ENCODE measurements at regions not wholly inside any gene's neighbourhood (a gene's known extent, or its start where the extent isn't known, plus 50 kb on each side); places are given as distances from the start of the nearest gene placed in this dataset.

GRCh38 chr16:59740858-59741257 is 1006.7 kb upstream of the GOT2 start:
- Mint-ChIP-seq H3K27ac (no peak overlapping the region), H3K9me3 (no peaks in the 10 kb centered on the region), H3K36me3 (ENCODE audit: low read depth) (no peaks in the 10 kb centered on the region), H3K4me3 (no peak overlapping the region), H3K27me3 (ENCODE audit: low read depth) (no peaks in the 10 kb centered on the region), H3K4me1 (no peaks in the 10 kb centered on the region)
- TF ChIP-seq CTCF (IDR thresholded peaks at IDR 0.05; ENCODE audit: unreplicated experiment in 3 of 3), result no peak

GRCh38 chr16:59737274-59737673 is 1003.2 kb upstream of the GOT2 start:
- Mint-ChIP-seq H3K36me3 (ENCODE audit: low read depth) (no peaks in the 10 kb centered on the region), H3K9me3 (peaks cover 5% of the 10 kb centered on the region), H3K27me3 (ENCODE audit: low read depth) (no peaks in the 10 kb centered on the region), H3K27ac (no peak overlapping the region), H3K4me3 (no peak overlapping the region), H3K4me1 (no peaks in the 10 kb centered on the region)
- TF ChIP-seq CTCF (IDR thresholded peaks at IDR 0.05; ENCODE audit: unreplicated experiment in 3 of 3), result no peak

- Mint-ChIP-seq H3K9me3 (peaks cover 13% of the 10 kb centered on the region), H3K4me3 (no peak overlapping the region), H3K27me3 (ENCODE audit: low read depth) (no peaks in the 10 kb centered on the region), H3K4me1 (no peaks in the 10 kb centered on the region), H3K27ac (no peak overlapping the region), H3K36me3 (ENCODE audit: low read depth) (no peaks in the 10 kb centered on the region)
- TF ChIP-seq CTCF (IDR thresholded peaks at IDR 0.05; ENCODE audit: unreplicated experiment in 3 of 3), result no peak
Observed at GRCh38 chr16:59733321-59733720, 999.2 kb upstream of the GOT2 start.

GRCh38 chr16:59729613-59730012 is 995.5 kb upstream of the GOT2 start:
- Mint-ChIP-seq H3K4me1 (no peaks in the 10 kb centered on the region), H3K27me3 (ENCODE audit: low read depth) (no peaks in the 10 kb centered on the region), H3K36me3 (ENCODE audit: low read depth) (no peaks in the 10 kb centered on the region), H3K4me3 (no peak overlapping the region), H3K27ac (no peak overlapping the region), H3K9me3 (peaks cover 18% of the 10 kb centered on the region)
- no peak for TF ChIP-seq CTCF (IDR thresholded peaks at IDR 0.05; ENCODE audit: unreplicated experiment in 3 of 3)

GRCh38 chr16:59719121-59719520 is 985.0 kb upstream of the GOT2 start:
- no peak for TF ChIP-seq CTCF (IDR thresholded peaks at IDR 0.05; ENCODE audit: unreplicated experiment in 3 of 3)
- no peaks in the 10 kb centered on the region for H3K27me3 Mint-ChIP-seq (ENCODE audit: low read depth)
- H3K9me3 Mint-ChIP-seq, result no peaks in the 10 kb centered on the region
- no peaks in the 10 kb centered on the region for H3K36me3 Mint-ChIP-seq (ENCODE audit: low read depth)
- H3K4me3 Mint-ChIP-seq, result no peak overlapping the region
- no peaks in the 10 kb centered on the region for H3K4me1 Mint-ChIP-seq
- H3K27ac Mint-ChIP-seq, result no peak overlapping the region

GRCh38 chr16:59707436-59708226 is 973.5 kb upstream of the GOT2 start:
- peaks cover 4% of the 10 kb centered on the region for H3K9me3 Mint-ChIP-seq
- peaks cover under 1% of the 10 kb centered on the region for H3K4me1 Mint-ChIP-seq
- no peaks in the 10 kb centered on the region for H3K27me3 Mint-ChIP-seq (ENCODE audit: low read depth)
- TF ChIP-seq CTCF (IDR thresholded peaks at IDR 0.05; ENCODE audit: unreplicated experiment in 3 of 3), result no peak
- no peak overlapping the region for H3K4me3 Mint-ChIP-seq
- no peaks in the 10 kb centered on the region for H3K36me3 Mint-ChIP-seq (ENCODE audit: low read depth)
- no peak overlapping the region for H3K27ac Mint-ChIP-seq

Measured in nephron (organoid).